WTC11 (cell line): ENCODE measurements at regions not wholly inside any gene's neighbourhood (a gene's known extent, or its start where the extent isn't known, plus 50 kb on each side); places are given as distances from the start of the nearest gene placed in this dataset.

Experiments
- ATAC-seq: fragments of 200-7000 bp; cut with Tn5 transposase; 2 replicates; pipeline ENCODE4 v1.10.0; 2021; ENCODE audit warnings: mild to moderate bottlenecking, moderate library complexity
- CTCF ChIA-PET: fragments of 300-600 bp; sonication (Branson Sonifier 250); formaldehyde crosslinking; loops from one replicate; lab custom pipeline; 2021; ENCODE audit warnings: antibody characterized with exemption; lab: Charles Lee
- POLR2A ChIA-PET: fragments of 350-600 bp; sonication (Branson Sonifier 250); formaldehyde crosslinking; loops from one replicate; lab custom pipeline; 2021; ENCODE audit warnings: antibody characterized with exemption; lab: Charles Lee
- DNase-seq: peaks from one replicate; pipeline ENCODE4 v3.0.0; 2021; ENCODE audit warnings: low spot score
- H3K27ac Mint-ChIP-seq: 2 replicates; pipeline ENCODE4 v1.8.0; 2021; ENCODE audit warnings: mixed read lengths
- H3K27me3 Mint-ChIP-seq: 2 replicates; pipeline ENCODE4 v1.8.0; 2021; ENCODE audit warnings: low read depth, mild to moderate bottlenecking, moderate library complexity, mixed read lengths
- H3K36me3 Mint-ChIP-seq: 2 replicates; pipeline ENCODE4 v1.8.0; 2021; ENCODE audit warnings: mixed read lengths
- H3K4me1 Mint-ChIP-seq: 2 replicates; pipeline ENCODE4 v1.8.0; 2022; ENCODE audit warnings: mixed read lengths
- H3K4me3 Mint-ChIP-seq: 2 replicates; pipeline ENCODE4 v1.8.0; 2021; ENCODE audit warnings: mild to moderate bottlenecking, moderate library complexity, mixed read lengths
- H3K9me3 Mint-ChIP-seq: 2 replicates; pipeline ENCODE4 v1.8.0; 2021; ENCODE audit warnings: mixed read lengths
- ATF1 ChIP-seq: sonication (generic); formaldehyde crosslinking; IDR thresholded peaks from 2 replicates; pipeline ENCODE4 v1.8.1; 2023; ENCODE audit warnings: mild to moderate bottlenecking, moderate library complexity, missing genetic modification reagents
- CREM ChIP-seq: sonication (generic); formaldehyde crosslinking; IDR thresholded peaks from 2 replicates; pipeline ENCODE4 v1.8.1; 2022; ENCODE audit warnings: mild to moderate bottlenecking, missing genetic modification reagents, moderate library complexity
- ESRRA ChIP-seq: sonication (generic); formaldehyde crosslinking; IDR thresholded peaks from 2 replicates; pipeline ENCODE4 v1.8.1; 2022; ENCODE audit warnings: mild to moderate bottlenecking, missing genetic modification reagents, borderline replicate concordance
- ETV6 ChIP-seq: sonication (generic); formaldehyde crosslinking; IDR thresholded peaks from 2 replicates; pipeline ENCODE4 v1.8.1; 2022; ENCODE audit warnings: mild to moderate bottlenecking, missing genetic modification reagents
- FOXJ3 ChIP-seq: sonication (generic); formaldehyde crosslinking; IDR thresholded peaks from 2 replicates; pipeline ENCODE4 v1.9.0; 2021; ENCODE audit warnings: missing genetic modification reagents, mild to moderate bottlenecking, borderline replicate concordance
- FOXK1 ChIP-seq: sonication (generic); formaldehyde crosslinking; IDR thresholded peaks from 2 replicates; pipeline ENCODE4 v1.8.0; 2022; ENCODE audit warnings: mild to moderate bottlenecking, moderate library complexity, missing genetic modification reagents
- FOXP1 ChIP-seq: sonication (generic); formaldehyde crosslinking; IDR thresholded peaks from 2 replicates; pipeline ENCODE4 v1.8.0; 2022; ENCODE audit warnings: missing genetic modification reagents, mild to moderate bottlenecking, moderate library complexity, borderline replicate concordance
- GRHL2 ChIP-seq: fragments of 250-450 bp; sonication (Bioruptor Pico); IDR thresholded peaks from 2 replicates; pipeline ENCODE4 v1.8.0; 2022; ENCODE audit warnings: mild to moderate bottlenecking, moderate library complexity; ENCODE audit not compliant: insufficient replicate concordance, severe bottlenecking
- IRF2 ChIP-seq: sonication (generic); formaldehyde crosslinking; IDR thresholded peaks from 2 replicates; pipeline ENCODE4 v1.8.0; 2022; ENCODE audit warnings: low read depth, missing genetic modification reagents, borderline replicate concordance
- NR1H2 ChIP-seq: sonication (generic); formaldehyde crosslinking; IDR thresholded peaks from 2 replicates; pipeline ENCODE4 v1.9.0; 2021; ENCODE audit warnings: mild to moderate bottlenecking, moderate library complexity, missing genetic modification reagents
- NR3C1 ChIP-seq: sonication (generic); formaldehyde crosslinking; conservative IDR thresholded peaks from 2 replicates; pipeline ENCODE4 v1.8.1; 2023; ENCODE audit warnings: low read depth, mild to moderate bottlenecking, missing genetic modification reagents
- PRRX2 ChIP-seq: fragments of 250-450 bp; sonication (Bioruptor Pico); IDR thresholded peaks from 2 replicates; pipeline ENCODE4 v1.8.0; 2021; ENCODE audit warnings: mild to moderate bottlenecking
- SMAD3 ChIP-seq: sonication (generic); formaldehyde crosslinking; IDR thresholded peaks from 2 replicates; pipeline ENCODE4 v1.8.0; 2022; ENCODE audit warnings: missing genetic modification reagents, mild to moderate bottlenecking, borderline replicate concordance
- SMAD4 ChIP-seq: sonication (generic); formaldehyde crosslinking; IDR thresholded peaks from 2 replicates; pipeline ENCODE4 v1.8.0; 2022; ENCODE audit warnings: mild to moderate bottlenecking, missing genetic modification reagents
- TEAD4 ChIP-seq: sonication (generic); formaldehyde crosslinking; IDR thresholded peaks from 2 replicates; pipeline ENCODE4 v1.8.0; 2022; ENCODE audit warnings: mild to moderate bottlenecking, missing genetic modification reagents
- TP53 ChIP-seq: sonication (generic); formaldehyde crosslinking; IDR thresholded peaks from 2 replicates; pipeline ENCODE4 v1.8.1; 2023; ENCODE audit warnings: mild to moderate bottlenecking, missing genetic modification reagents
- ZNF138 ChIP-seq: sonication (generic); formaldehyde crosslinking; conservative IDR thresholded peaks from 2 replicates; pipeline ENCODE4 v1.8.1; 2022; ENCODE audit warnings: mild to moderate bottlenecking, moderate library complexity, missing genetic modification reagents
- ZNF317 ChIP-seq: sonication (generic); formaldehyde crosslinking; IDR thresholded peaks from 2 replicates; pipeline ENCODE4 v1.8.1; 2023; ENCODE audit warnings: low read depth, mild to moderate bottlenecking, moderate library complexity, missing genetic modification reagents, borderline replicate concordance
- ZNF416 ChIP-seq: fragments of 250-450 bp; sonication (Bioruptor Pico); IDR thresholded peaks from 2 replicates; pipeline ENCODE4 v1.9.0; 2021; ENCODE audit warnings: mild to moderate bottlenecking, inconsistent platforms
- ZNF423 ChIP-seq: fragments of 250-450 bp; sonication (Bioruptor Pico); IDR thresholded peaks from 2 replicates; pipeline ENCODE4 v2.1.2; 2022; ENCODE audit warnings: mild to moderate bottlenecking, moderate library complexity
- TF ChIP-seq, protein P1 (sequence below): sonication (generic); formaldehyde crosslinking; IDR thresholded peaks from 2 replicates; pipeline ENCODE4 v1.8.1; 2023; ENCODE audit warnings: mild to moderate bottlenecking, missing genetic modification reagents
- TF ChIP-seq, protein P2 (sequence below): sonication (generic); formaldehyde crosslinking; IDR thresholded peaks from 2 replicates; pipeline ENCODE4 v1.8.1; 2023; ENCODE audit warnings: mild to moderate bottlenecking, missing genetic modification reagents
- TF ChIP-seq, protein P3 (sequence below): fragments of 250-450 bp; sonication (Bioruptor Pico); conservative IDR thresholded peaks from 2 replicates; pipeline ENCODE4 v1.9.0; 2021; ENCODE audit warnings: mild to moderate bottlenecking
- TF ChIP-seq, protein P4 (sequence below): sonication (generic); formaldehyde crosslinking; conservative IDR thresholded peaks from 2 replicates; pipeline ENCODE4 v1.8.1; 2022; ENCODE audit warnings: mild to moderate bottlenecking, missing genetic modification reagents

DNA sequence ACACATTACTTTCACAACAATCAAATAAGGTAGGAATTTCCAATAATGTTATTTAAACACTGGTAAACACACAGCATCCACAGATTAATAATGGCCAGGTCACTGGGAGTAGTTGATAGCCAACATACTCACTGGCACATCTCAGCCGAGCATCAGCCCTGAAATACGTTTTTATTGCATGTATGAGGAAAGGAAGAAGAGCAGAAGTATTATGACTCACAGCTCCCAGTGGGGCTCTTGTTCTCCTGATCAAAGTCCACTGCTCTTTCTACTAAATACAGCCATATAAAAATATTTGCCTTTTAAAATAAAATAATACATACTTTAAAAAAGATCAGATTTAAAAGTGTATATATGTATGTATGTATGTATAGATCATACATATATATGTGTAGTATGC, 999.6 kb downstream of the SUCLG1 start:
- TF ChIP-seq FOXJ3 (no peak), ZNF138 (no peak), SMAD3 (CRISPR knock-in tag) (no peak), CREM (CRISPR knock-in tag) (no peak), GRHL2 (CRISPR knock-in tag) (no peak), SMAD4 (CRISPR knock-in tag) (no peak), FOXK1 (CRISPR knock-in tag) (no peak), ETV6 (no peak), PRRX2 (CRISPR knock-in tag) (no peak), FOXP1 (CRISPR knock-in tag) (no peak), TP53 (no peak), ZNF423 (no peak), ESRRA (CRISPR knock-in tag) (no peak), NR3C1 (no peak), TEAD4 (CRISPR knock-in tag) (no peak), NR1H2 (CRISPR knock-in tag) (no peak)
- TF ChIP-seq, protein P1, sequence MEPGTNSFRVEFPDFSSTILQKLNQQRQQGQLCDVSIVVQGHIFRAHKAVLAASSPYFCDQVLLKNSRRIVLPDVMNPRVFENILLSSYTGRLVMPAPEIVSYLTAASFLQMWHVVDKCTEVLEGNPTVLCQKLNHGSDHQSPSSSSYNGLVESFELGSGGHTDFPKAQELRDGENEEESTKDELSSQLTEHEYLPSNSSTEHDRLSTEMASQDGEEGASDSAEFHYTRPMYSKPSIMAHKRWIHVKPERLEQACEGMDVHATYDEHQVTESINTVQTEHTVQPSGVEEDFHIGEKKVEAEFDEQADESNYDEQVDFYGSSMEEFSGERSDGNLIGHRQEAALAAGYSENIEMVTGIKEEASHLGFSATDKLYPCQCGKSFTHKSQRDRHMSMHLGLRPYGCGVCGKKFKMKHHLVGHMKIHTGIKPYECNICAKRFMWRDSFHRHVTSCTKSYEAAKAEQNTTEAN (CRISPR knock-in tag), result no peak
- TF ChIP-seq, protein P2, sequence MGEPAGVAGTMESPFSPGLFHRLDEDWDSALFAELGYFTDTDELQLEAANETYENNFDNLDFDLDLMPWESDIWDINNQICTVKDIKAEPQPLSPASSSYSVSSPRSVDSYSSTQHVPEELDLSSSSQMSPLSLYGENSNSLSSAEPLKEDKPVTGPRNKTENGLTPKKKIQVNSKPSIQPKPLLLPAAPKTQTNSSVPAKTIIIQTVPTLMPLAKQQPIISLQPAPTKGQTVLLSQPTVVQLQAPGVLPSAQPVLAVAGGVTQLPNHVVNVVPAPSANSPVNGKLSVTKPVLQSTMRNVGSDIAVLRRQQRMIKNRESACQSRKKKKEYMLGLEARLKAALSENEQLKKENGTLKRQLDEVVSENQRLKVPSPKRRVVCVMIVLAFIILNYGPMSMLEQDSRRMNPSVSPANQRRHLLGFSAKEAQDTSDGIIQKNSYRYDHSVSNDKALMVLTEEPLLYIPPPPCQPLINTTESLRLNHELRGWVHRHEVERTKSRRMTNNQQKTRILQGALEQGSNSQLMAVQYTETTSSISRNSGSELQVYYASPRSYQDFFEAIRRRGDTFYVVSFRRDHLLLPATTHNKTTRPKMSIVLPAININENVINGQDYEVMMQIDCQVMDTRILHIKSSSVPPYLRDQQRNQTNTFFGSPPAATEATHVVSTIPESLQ (CRISPR knock-in tag), result no peak
- TF ChIP-seq, protein P3, sequence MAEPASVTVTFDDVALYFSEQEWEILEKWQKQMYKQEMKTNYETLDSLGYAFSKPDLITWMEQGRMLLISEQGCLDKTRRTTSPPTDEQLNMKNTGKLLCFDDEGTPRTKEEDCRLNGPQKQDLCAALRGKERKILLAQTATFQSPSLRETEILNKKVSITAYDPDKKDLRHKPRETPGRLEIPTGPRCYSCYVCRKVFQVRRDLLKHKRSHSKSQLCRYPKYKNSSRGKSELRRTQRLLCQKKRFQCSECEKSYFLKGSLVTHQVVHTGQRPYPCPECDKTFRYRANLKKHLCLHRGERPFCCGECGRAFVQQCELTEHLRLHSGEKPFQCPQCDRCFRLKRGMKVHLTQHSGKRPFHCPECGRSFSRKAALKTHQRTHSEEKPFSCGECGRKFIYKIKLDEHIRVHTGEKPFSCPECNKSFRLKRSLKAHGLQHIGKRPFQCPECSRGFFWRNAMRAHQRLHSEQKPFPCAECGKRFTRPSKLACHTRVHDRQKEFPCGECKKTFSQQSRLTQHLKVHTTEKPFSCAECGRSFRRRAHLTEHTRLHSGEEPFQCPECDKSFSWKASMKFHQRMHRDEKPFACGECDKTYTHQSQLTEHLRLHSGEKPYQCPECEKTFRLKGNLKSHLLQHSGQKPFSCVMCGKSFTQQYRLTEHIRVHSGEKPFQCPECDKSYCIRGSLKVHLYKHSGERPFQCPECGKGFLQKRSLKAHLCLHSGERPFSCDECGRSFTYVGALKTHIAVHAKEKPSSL, result no peak
- TF ChIP-seq, protein P4, sequence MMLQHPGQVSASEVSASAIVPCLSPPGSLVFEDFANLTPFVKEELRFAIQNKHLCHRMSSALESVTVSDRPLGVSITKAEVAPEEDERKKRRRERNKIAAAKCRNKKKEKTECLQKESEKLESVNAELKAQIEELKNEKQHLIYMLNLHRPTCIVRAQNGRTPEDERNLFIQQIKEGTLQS (CRISPR knock-in tag), result no peak
- TF ChIP-seq, all 79 proteins: peak for 0
- ATAC-seq, result no peak
- CTCF ChIA-PET, result no interaction called here
- POLR2A ChIA-PET, result no interaction called here
- Mint-ChIP-seq H3K4me1 (no peaks in the 10 kb centered on the region), H3K27me3 (no peaks in the 10 kb centered on the region), H3K36me3 (no peaks in the 10 kb centered on the region), H3K4me3 (no peak overlapping the region), H3K27ac (no peak overlapping the region), H3K9me3 (no peaks in the 10 kb centered on the region)
- DNase-seq, result no peak

DNA sequence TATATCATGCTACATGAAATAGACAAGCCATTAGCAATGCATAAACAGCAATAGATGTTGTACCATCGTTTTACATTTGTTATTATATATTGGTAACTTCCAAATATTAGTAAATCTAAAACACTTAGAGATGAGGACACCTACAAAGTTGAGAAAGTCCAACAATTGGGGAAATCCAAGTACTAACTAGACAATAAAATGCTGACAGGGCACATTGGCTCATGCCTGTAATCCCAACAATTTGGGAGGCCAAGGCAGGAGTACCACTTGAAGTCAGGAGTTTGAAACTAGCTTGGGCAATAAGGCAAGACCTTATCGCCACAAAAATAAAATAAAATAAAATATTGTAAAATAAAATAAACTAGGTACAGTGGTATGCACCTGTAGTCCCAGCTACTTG, 1023.1 kb downstream of the SUCLG1 start:
- H3K27me3 Mint-ChIP-seq, result no peaks in the 10 kb centered on the region
- no peaks in the 10 kb centered on the region for H3K9me3 Mint-ChIP-seq
- H3K4me3 Mint-ChIP-seq, result no peak overlapping the region
- TF ChIP-seq GRHL2 (CRISPR knock-in tag), result no peak
- TF ChIP-seq, protein P4 (CRISPR knock-in tag), result no peak
- no peak for TF ChIP-seq IRF2 (CRISPR knock-in tag)
- no peak for TF ChIP-seq ATF1 (CRISPR knock-in tag)
- no peak for TF ChIP-seq TP53
- no peak for TF ChIP-seq ZNF416 (CRISPR knock-in tag)
- TF ChIP-seq ZNF317 (CRISPR knock-in tag), result no peak
- TF ChIP-seq FOXP1 (CRISPR knock-in tag), result no peak
- ATAC-seq (no peak), DNase-seq (no peak)
- ChIA-PET CTCF (no interaction called here), POLR2A (no interaction called here)
- H3K4me1 Mint-ChIP-seq, result no peaks in the 10 kb centered on the region
- no peak overlapping the region for H3K27ac Mint-ChIP-seq
- H3K36me3 Mint-ChIP-seq, result no peaks in the 10 kb centered on the region
